ENCODE measurements at regions not wholly inside any gene's neighbourhood (a gene's known extent, or its start where the extent isn't known, plus 50 kb on each side); places are given as distances from the start of the nearest gene placed in this dataset.
"Not testable (repeated sequence)": the region's sequence is repeated elsewhere in the genome, so short reads cannot be mapped to it uniquely, and the experiment has no call there.

DNA sequence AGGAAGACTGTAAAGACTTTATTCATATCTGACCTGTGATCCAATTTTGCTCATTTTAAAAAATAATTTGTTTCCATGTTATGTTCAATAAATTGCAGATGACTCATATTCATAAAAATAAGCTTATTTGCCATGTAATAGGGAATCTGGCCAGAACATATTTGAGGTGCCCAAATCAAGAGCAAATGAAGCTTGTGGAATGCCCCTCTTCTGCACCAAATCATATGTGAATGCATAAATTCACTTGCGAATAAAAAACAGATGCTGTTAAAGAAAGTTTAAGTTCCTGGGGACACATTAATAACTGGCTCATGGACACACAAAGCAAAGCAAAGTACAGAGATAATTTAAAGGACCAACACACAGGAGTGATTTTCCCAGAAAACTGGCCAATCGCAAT, 279.0 kb upstream of the CDH2 start:
- intact Hi-C loops (cut with DNase I; ENCODE audit: low total_unique reads): no loop called here
- 67 to 71% methylated on average over 2 of the region's 2 CpGs for WGBS, 2 donors
- TF ChIP-seq, protein P1, sequence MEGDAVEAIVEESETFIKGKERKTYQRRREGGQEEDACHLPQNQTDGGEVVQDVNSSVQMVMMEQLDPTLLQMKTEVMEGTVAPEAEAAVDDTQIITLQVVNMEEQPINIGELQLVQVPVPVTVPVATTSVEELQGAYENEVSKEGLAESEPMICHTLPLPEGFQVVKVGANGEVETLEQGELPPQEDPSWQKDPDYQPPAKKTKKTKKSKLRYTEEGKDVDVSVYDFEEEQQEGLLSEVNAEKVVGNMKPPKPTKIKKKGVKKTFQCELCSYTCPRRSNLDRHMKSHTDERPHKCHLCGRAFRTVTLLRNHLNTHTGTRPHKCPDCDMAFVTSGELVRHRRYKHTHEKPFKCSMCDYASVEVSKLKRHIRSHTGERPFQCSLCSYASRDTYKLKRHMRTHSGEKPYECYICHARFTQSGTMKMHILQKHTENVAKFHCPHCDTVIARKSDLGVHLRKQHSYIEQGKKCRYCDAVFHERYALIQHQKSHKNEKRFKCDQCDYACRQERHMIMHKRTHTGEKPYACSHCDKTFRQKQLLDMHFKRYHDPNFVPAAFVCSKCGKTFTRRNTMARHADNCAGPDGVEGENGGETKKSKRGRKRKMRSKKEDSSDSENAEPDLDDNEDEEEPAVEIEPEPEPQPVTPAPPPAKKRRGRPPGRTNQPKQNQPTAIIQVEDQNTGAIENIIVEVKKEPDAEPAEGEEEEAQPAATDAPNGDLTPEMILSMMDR (IDR thresholded peaks at IDR 0.05): no peak
- TF ChIP-seq POLR2A (IDR thresholded peaks at IDR 0.05): no peak
- no peak overlapping the region for H3K4me3 ChIP-seq (ENCODE audit: low read depth, poor library complexity, severe bottlenecking)
- DNase-seq (ENCODE audit: low spot score in 2 of 2): no peak

DNA sequence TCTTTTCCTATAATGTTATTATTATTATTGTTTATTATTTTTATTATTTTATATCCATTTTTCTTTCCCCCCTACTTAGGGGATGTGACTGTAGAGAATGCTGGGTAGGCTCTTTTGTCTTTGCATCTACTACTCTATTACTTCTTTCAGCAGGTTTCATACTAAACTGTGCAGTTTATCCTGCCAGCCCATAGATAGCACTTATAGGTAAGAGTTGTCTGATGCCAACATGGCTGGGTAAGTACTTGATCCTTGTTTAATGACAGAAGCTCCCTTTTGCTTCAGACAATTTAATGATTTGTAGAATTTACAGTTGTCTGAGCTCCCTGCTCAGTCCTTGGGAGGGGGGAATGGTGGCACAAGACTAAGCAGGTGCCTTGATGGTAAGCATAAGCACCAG, 262.9 kb upstream of the CDH2 start:
- DNase-seq (ENCODE audit: low spot score in 2 of 2): no peak
- intact Hi-C loops (cut with DNase I; ENCODE audit: low total_unique reads): no loop called here
- no peak overlapping the region for H3K4me3 ChIP-seq (ENCODE audit: low read depth, poor library complexity, severe bottlenecking)
- TF ChIP-seq, protein P1 (IDR thresholded peaks at IDR 0.05): no peak
- no peak for TF ChIP-seq POLR2A (IDR thresholded peaks at IDR 0.05)

DNA sequence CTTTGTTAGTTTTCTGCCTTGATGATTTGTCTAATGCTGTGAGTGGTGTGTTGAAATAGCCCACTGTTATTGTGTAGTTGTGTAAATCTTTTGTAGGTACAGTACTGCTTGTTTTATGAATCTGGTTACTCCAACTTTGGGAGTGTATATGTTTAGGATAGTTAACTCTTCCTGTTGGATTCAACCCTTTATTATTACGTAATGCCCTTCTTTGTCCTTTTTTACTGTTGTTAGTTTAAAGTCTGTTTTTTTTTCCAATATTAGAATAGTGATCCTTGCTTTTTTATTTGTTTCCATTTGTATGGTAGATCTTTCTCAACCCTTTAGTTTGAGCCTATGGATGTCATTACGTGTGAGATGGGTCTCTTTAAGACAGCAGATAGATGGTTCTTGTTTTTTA, 261.5 kb upstream of the CDH2 start:
- DNase-seq (ENCODE audit: low spot score in 2 of 2): no peak
- WGBS, 2 donors: 80 to 82% methylated on average over 2 of the region's 2 CpGs
- TF ChIP-seq POLR2A (IDR thresholded peaks at IDR 0.05): no peak
- TF ChIP-seq, protein P1 (IDR thresholded peaks at IDR 0.05): no peak
- H3K4me3 ChIP-seq (ENCODE audit: low read depth, poor library complexity, severe bottlenecking): no peak overlapping the region
- intact Hi-C loops (cut with DNase I; ENCODE audit: low total_unique reads): no loop called here

DNA sequence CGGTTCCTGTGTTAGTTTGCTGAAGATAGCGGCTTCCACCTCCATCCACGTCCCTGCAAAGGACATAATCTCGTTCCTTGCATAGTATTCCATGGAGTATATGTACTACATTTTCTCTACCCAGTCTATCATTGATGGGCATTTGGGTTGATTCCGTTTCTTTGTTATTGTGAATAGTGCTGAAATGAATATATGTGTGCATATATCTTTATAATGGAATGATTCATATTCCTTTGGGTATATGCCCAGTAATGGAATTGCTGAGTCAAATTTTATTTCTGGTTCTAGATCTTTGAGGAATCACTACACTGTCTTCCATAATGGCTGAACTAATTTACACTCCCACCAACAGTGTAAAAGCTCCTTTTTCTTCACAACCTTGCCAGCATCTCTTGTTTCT, 255.4 kb upstream of the CDH2 start:
- H3K4me3 ChIP-seq (ENCODE audit: low read depth, poor library complexity, severe bottlenecking): no peak overlapping the region
- WGBS, 2 donors: 82% methylated on average over 5 of the region's 5 CpGs

DNA sequence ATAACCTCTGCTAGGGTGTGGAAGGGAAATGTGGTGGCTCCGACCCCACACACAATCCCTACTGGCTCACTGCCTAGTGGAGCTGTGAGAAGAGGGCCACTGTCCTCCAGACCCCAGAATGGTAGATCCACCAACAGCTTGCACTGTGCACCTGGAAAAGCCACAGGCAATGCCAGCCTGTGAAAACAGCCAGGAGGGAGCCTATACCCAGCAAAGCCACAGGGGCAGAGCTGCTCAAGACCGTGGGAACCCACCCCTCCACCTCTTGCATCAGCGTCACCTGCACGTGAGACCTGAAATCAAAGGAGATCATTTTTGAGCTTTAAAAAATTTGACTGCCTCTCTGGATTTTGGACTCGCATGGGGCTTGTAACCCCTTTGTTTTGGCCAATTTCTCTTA, 249.0 kb upstream of the CDH2 start:
- TF ChIP-seq, protein P1 (IDR thresholded peaks at IDR 0.05): no peak
- no peak for TF ChIP-seq POLR2A (IDR thresholded peaks at IDR 0.05)
- no peak for DNase-seq (ENCODE audit: low spot score in 2 of 2)
- H3K4me3 ChIP-seq (ENCODE audit: low read depth, poor library complexity, severe bottlenecking): no peak overlapping the region
- 87 to 97% methylated on average over 5 of the region's 5 CpGs for WGBS, 2 donors
- intact Hi-C loops (cut with DNase I; ENCODE audit: low total_unique reads): no loop called here

More for the DNA sequence above, 255.4 kb upstream of the CDH2 start:
- intact Hi-C loops (cut with DNase I; ENCODE audit: low total_unique reads): no loop called here
- no peak for TF ChIP-seq POLR2A (IDR thresholded peaks at IDR 0.05)
- TF ChIP-seq, protein P1 (IDR thresholded peaks at IDR 0.05): no peak
- DNase-seq (ENCODE audit: low spot score in 2 of 2): no peak

DNA sequence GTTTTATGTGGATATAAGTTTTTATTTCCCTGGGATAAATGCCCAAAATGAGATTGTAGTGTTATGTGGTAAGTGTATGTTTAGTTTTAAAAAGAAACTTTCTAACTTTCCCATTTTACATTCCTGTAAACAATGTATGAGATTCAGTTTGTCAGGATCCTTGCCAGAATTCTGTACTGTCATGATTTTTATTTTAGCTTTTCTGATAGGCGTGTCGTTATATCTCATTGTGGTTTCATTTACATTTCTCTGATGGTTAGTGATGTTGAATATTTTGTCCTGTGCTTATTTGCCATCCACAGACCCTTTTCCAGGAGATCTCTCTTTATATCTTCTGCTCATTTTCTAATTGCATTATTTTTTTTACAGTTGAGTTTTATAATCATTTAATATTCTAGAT, 245.6 kb upstream of the CDH2 start:
- TF ChIP-seq, protein P1 (IDR thresholded peaks at IDR 0.05): no peak
- TF ChIP-seq POLR2A (IDR thresholded peaks at IDR 0.05): no peak
- intact Hi-C loops (cut with DNase I; ENCODE audit: low total_unique reads): no loop called here
- WGBS, 2 donors: 87 to 92% methylated on average over 2 of the region's 2 CpGs

DNA sequence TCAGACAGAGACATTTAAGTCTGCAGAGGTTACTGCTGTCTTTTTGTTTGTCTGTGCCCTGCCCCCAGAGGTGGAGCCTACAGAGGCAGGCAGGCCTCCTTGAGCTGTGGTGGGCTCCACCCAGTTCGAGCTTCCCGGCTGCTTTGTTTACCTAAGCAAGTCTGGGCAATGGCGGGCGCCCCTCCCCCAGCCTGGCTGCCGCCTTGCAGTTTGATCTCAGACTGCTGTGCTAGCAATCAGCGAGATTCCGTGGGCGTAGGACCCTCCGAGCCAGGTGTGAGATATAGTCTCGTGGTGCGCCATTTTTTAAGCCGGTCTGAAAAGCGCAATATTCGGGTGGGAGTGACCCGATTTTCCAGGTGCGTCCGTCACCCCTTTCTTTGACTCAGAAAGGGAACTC, 245.0 kb upstream of the CDH2 start:
- H3K4me3 ChIP-seq (ENCODE audit: low read depth, poor library complexity, severe bottlenecking); intact Hi-C loops (cut with DNase I; ENCODE audit: low total_unique reads); DNase-seq (ENCODE audit: low spot score in 2 of 2): not testable (repeated sequence)
- WGBS, 2 donors: no CpG with 5 or more reads among the region's 17 CpGs

More for the DNA sequence above, 245.6 kb upstream of the CDH2 start:
- DNase-seq (ENCODE audit: low spot score in 2 of 2): no peak
- H3K4me3 ChIP-seq (ENCODE audit: low read depth, poor library complexity, severe bottlenecking): no peak overlapping the region

Measured in lower leg skin (tissue), 4 donors.